H9 (cell line): ENCODE measurements at regions not wholly inside any gene's neighbourhood (a gene's known extent, or its start where the extent isn't known, plus 50 kb on each side); places are given as distances from the start of the nearest gene placed in this dataset.

Source experiments
- DNase-seq: peaks from one replicate; pipeline ENCODE4 v3.0.0-alpha.2; 2017
- H2AFZ ChIP-seq: one replicate; pipeline ENCODE4 v1.6.1; 2013; ENCODE audit warnings: mild to moderate bottlenecking, low read length, control low read depth, moderate library complexity
- H2AK5ac ChIP-seq: 2 replicates; pipeline ENCODE4 v1.6.1; 2013; ENCODE audit warnings: low read length, control low read depth, mixed read lengths; ENCODE audit not compliant: insufficient read length
- H2BK120ac ChIP-seq: one replicate; pipeline ENCODE4 v1.6.1; 2013; ENCODE audit warnings: low read depth, mild to moderate bottlenecking, low read length, control low read depth, inconsistent platforms; ENCODE audit not compliant: poor library complexity, severe bottlenecking
- H2BK12ac ChIP-seq: 2 replicates; pipeline ENCODE4 v1.6.1; 2013; ENCODE audit warnings: low read length, control low read depth, mixed read lengths, low read depth; ENCODE audit not compliant: insufficient read length
- H2BK15ac ChIP-seq: 2 replicates; pipeline ENCODE4 v1.6.1; 2013; ENCODE audit warnings: low read depth, low read length, control low read depth
- H2BK20ac ChIP-seq: one replicate; pipeline ENCODE4 v1.6.1; 2013; ENCODE audit warnings: low read depth, mild to moderate bottlenecking, low read length, control low read depth, inconsistent platforms; ENCODE audit not compliant: poor library complexity, severe bottlenecking
- H2BK5ac ChIP-seq: 2 replicates; pipeline ENCODE4 v1.6.1; 2013; ENCODE audit warnings: low read length, control low read depth, mixed read lengths; ENCODE audit not compliant: insufficient read length
- H3K14ac ChIP-seq: 2 replicates; pipeline ENCODE4 v1.6.1; 2013; ENCODE audit warnings: low read length, control low read depth; ENCODE audit not compliant: insufficient read depth
- H3K18ac ChIP-seq: 2 replicates; pipeline ENCODE4 v1.6.1; 2013; ENCODE audit warnings: low read depth, mild to moderate bottlenecking, mixed read lengths, low read length, control low read depth; ENCODE audit not compliant: insufficient read length
- H3K23ac ChIP-seq: 2 replicates; pipeline ENCODE4 v1.6.1; 2013; ENCODE audit warnings: low read length, control low read depth, mixed read lengths, low read depth; ENCODE audit not compliant: insufficient read length
- H3K23me2 ChIP-seq: 2 replicates; pipeline ENCODE4 v1.6.1; 2013; ENCODE audit warnings: low read depth, mild to moderate bottlenecking, mixed read lengths, low read length, control low read depth; ENCODE audit not compliant: insufficient read length, poor library complexity, severe bottlenecking
- H3K27ac ChIP-seq: 2 replicates; pipeline ENCODE4 v1.5.1; 2013; ENCODE audit warnings: low read length, control low read depth, mixed read lengths, low read depth; ENCODE audit not compliant: insufficient read length
- H3K27me3 ChIP-seq: 2 replicates; pipeline ENCODE4 v1.6.1; 2013; ENCODE audit warnings: low read length, control low read depth, inconsistent platforms; ENCODE audit not compliant: insufficient read depth
- H3K4ac ChIP-seq: 2 replicates; pipeline ENCODE4 v1.6.1; 2013; ENCODE audit warnings: low read depth, mild to moderate bottlenecking, control low read depth, inconsistent platforms, low read length, moderate library complexity
- H3K4me1 ChIP-seq: 2 replicates; pipeline ENCODE4 v1.6.1; 2013; ENCODE audit warnings: low read length, control low read depth, inconsistent platforms; ENCODE audit not compliant: insufficient read depth
- H3K4me2 ChIP-seq: 2 replicates; pipeline ENCODE4 v1.6.1; 2013; ENCODE audit warnings: low read length, control low read depth, mixed read lengths; ENCODE audit not compliant: insufficient read length, insufficient read depth
- H3K56ac ChIP-seq: 2 replicates; pipeline ENCODE4 v1.6.1; 2013; ENCODE audit warnings: low read depth, mild to moderate bottlenecking, mixed read lengths, low read length, control low read depth; ENCODE audit not compliant: insufficient read length
- H3K79me1 ChIP-seq: 2 replicates; pipeline ENCODE4 v1.6.1; 2013; ENCODE audit warnings: low read depth, mild to moderate bottlenecking, moderate library complexity, low read length, control low read depth, inconsistent platforms; ENCODE audit not compliant: insufficient read depth, poor library complexity, severe bottlenecking
- H3K79me2 ChIP-seq: 2 replicates; pipeline ENCODE4 v1.6.1; 2013; ENCODE audit warnings: low read length, control low read depth, inconsistent platforms; ENCODE audit not compliant: insufficient read depth
- H3K9ac ChIP-seq: 2 replicates; pipeline ENCODE4 v1.6.1; 2013; ENCODE audit warnings: low read length, control low read depth, mixed read lengths; ENCODE audit not compliant: insufficient read length; ENCODE audit errors: extremely low read depth
- H3K9me3 ChIP-seq: one replicate; pipeline ENCODE4 v1.6.1; 2013; ENCODE audit warnings: low read depth, low read length, inconsistent platforms; ENCODE audit not compliant: control insufficient read depth
- H3T11ph ChIP-seq: one replicate; pipeline ENCODE4 v1.6.1; 2013; ENCODE audit warnings: mild to moderate bottlenecking, low read length, control low read depth, inconsistent platforms
- H4K20me1 ChIP-seq: one replicate; pipeline ENCODE4 v1.6.1; 2013; ENCODE audit not compliant: control insufficient read depth, insufficient read length, insufficient read depth
- H4K5ac ChIP-seq: 2 replicates; pipeline ENCODE4 v1.6.1; 2013; ENCODE audit warnings: low read depth, mild to moderate bottlenecking, mixed read lengths, low read length, control low read depth; ENCODE audit not compliant: insufficient read length
- H4K8ac ChIP-seq: replicated peaks from 2 replicates; pipeline ENCODE4 v1.6.1; 2013; ENCODE audit warnings: low read length, control low read depth, mixed read lengths, low read depth; ENCODE audit not compliant: insufficient read length
- H4K91ac ChIP-seq: 2 replicates; pipeline ENCODE4 v1.6.1; 2013; ENCODE audit warnings: low read depth, mild to moderate bottlenecking, moderate library complexity, mixed read lengths, low read length, control low read depth; ENCODE audit not compliant: insufficient read length
- H3K27ac Mint-ChIP-seq, 3 experiments: 2 replicates in 2 of 3; 3 replicates in 1 of 3; pipeline ENCODE4 v1.8.0; 2020 to 2021; ENCODE audit warnings: mixed read lengths in 3 of 3, mild to moderate bottlenecking in 1 of 3, moderate library complexity in 1 of 3
- H3K27me3 Mint-ChIP-seq: 2 replicates; pipeline ENCODE4 v1.8.0; 2021; ENCODE audit warnings: low read depth, mild to moderate bottlenecking, moderate library complexity, mixed read lengths
- H3K36me3 Mint-ChIP-seq, 3 experiments: 2 replicates in 2 of 3; 3 replicates in 1 of 3; pipeline ENCODE4 v1.8.0; 2020 to 2021; ENCODE audit warnings: low read depth in 3 of 3, mixed read lengths in 3 of 3; ENCODE audit not compliant: insufficient read depth in 1 of 3
- H3K4me1 Mint-ChIP-seq, 2 experiments: 2 replicates each; pipeline ENCODE4 v1.8.0; 2020; ENCODE audit warnings: mixed read lengths in 2 of 2
- H3K4me3 Mint-ChIP-seq, 2 experiments: 2 replicates in 1 of 2; 3 replicates in 1 of 2; pipeline ENCODE4 v1.8.0; 2020 to 2021; ENCODE audit warnings: mild to moderate bottlenecking in 2 of 2, mixed read lengths in 2 of 2, moderate library complexity in 1 of 2
- H3K9me3 Mint-ChIP-seq, 2 experiments: 2 replicates in 1 of 2; 3 replicates in 1 of 2; pipeline ENCODE4 v1.8.0; 2020; ENCODE audit warnings: mild to moderate bottlenecking in 2 of 2, mixed read lengths in 2 of 2, moderate library complexity in 1 of 2
- CTCF ChIP-seq: fragments of 200-600 bp; sonication (generic); conservative IDR thresholded peaks from 3 replicates; pipeline ENCODE4 v1.8.0; 2021; ENCODE audit warnings: antibody characterized with exemption, mild to moderate bottlenecking
- WGBS: extraction: QIAGEN DNeasy Blood & Tissue Kit; methylation state at CpG from one replicate; pipeline ENCODE4 v1.1.7; 2013; ENCODE audit warnings: missing lambda C conversion rate, low lambda C conversion rate, mixed read lengths; ENCODE audit not compliant: insufficient read length; ENCODE audit errors: extremely low coverage; 5-methylcytosine and 5-hydroxymethylcytosine counted together

GRCh38 chr17:33381201-33381600, 88.1 kb upstream of the ASIC2 start:
- Histone ChIP-seq H4K20me1 (no peaks in the 10 kb centered on the region), H3K79me1 (no peaks in the 10 kb centered on the region), H2BK12ac (no peak overlapping the region), H3K9me3 (no peaks in the 10 kb centered on the region), H3K56ac (no peak overlapping the region), H2BK120ac (no peak overlapping the region), H2BK20ac (no peak overlapping the region), H3K18ac (no peak overlapping the region), H3K4ac (no peak overlapping the region), H3K9ac (no peak overlapping the region), H2AK5ac (no peak overlapping the region), H3K23ac (no peak overlapping the region), H2AFZ (no peak overlapping the region), H3K4me2 (no peak overlapping the region), H2BK5ac (no peak overlapping the region), H4K91ac (no peak overlapping the region), H3K27me3 (no peaks in the 10 kb centered on the region; the same call in 1 of the 2 replicates), H4K8ac (no peak overlapping the region), H2BK15ac (no peak overlapping the region), H3K14ac (no peak overlapping the region), H3K79me2 (no peaks in the 10 kb centered on the region), H3K4me1 (peaks cover 6% of the 10 kb centered on the region; the same call in 1 of the 2 replicates), H3K23me2 (no peaks in the 10 kb centered on the region), H3T11ph (no peak overlapping the region), H4K5ac (no peak overlapping the region), H3K27ac (no peak overlapping the region)
- TF ChIP-seq CTCF: no peak
- H3K4me3 Mint-ChIP-seq: no peak overlapping the region
- H3K4me1 Mint-ChIP-seq: peaks cover 14 to 15% of the 10 kb centered on the region in 2 experiments
- peak; percentile 52 for DNase-seq
- H3K27me3 Mint-ChIP-seq: peaks cover 7% of the 10 kb centered on the region
- H3K36me3 Mint-ChIP-seq: no peaks in the 10 kb centered on the region; a peak in 1 of 7 replicates
- no peaks in the 10 kb centered on the region for H3K9me3 Mint-ChIP-seq
- no CpG with 5 or more reads among the region's 6 CpGs for WGBS
- no peak overlapping the region for H3K27ac Mint-ChIP-seq
